A549 (cell line): ENCODE measurements at regions not wholly inside any gene's neighbourhood (a gene's known extent, or its start where the extent isn't known, plus 50 kb on each side); places are given as distances from the start of the nearest gene placed in this dataset.

ENCODE experiments used
- BHLHE40 ChIP-seq: IDR thresholded peaks from 2 replicates; pipeline ENCODE4 v1.6.1; 2012; ENCODE audit warnings: low read depth, low read length, inconsistent platforms
- CEBPB ChIP-seq, 2 experiments: fragments of >200 bp in 1 of 2; sonication (Bioruptor Twin) in 1 of 2; formaldehyde crosslinking in 1 of 2; IDR thresholded peaks; 2 replicates each; pipeline ENCODE4 v1.6.1; 2012 to 2016
- CTCF ChIP-seq: fragments of >200 bp; sonication (Bioruptor Twin); formaldehyde crosslinking; IDR thresholded peaks from 3 replicates; pipeline ENCODE4 v1.5.1; 2016
- EP300 ChIP-seq, 2 experiments: fragments of >200 bp; sonication (Bioruptor Twin); formaldehyde crosslinking; IDR thresholded peaks; 2 replicates in 1 of 2; 3 replicates in 1 of 2; pipeline ENCODE4 v1.6.1; 2016 to 2017
- GATA3 ChIP-seq: IDR thresholded peaks from 2 replicates; pipeline ENCODE4 v1.6.1; 2012; ENCODE audit warnings: borderline replicate concordance
- HOXB5 ChIP-seq: fragments of 250-450 bp; sonication (Bioruptor Pico); IDR thresholded peaks from 2 replicates; pipeline ENCODE4 v1.5.0; 2020; ENCODE audit warnings: mild to moderate bottlenecking, moderate library complexity
- MAFK ChIP-seq: fragments of 450-650 bp; IDR thresholded peaks from 2 replicates; pipeline ENCODE4 v1.6.1; 2014; ENCODE audit not compliant: partially characterized antibody
- MAX ChIP-seq: IDR thresholded peaks from 2 replicates; pipeline ENCODE4 v1.6.1; 2012
- MYC ChIP-seq: IDR thresholded peaks from 2 replicates; pipeline ENCODE4 v1.6.1; 2012; ENCODE audit warnings: mild to moderate bottlenecking, inconsistent platforms, low read length, improper control_type of control experiment, borderline replicate concordance
- NFE2L2 ChIP-seq: fragments of 150-350 bp; conservative IDR thresholded peaks from 2 replicates; pipeline ENCODE4 v1.6.1; 2014; ENCODE audit warnings: low read length
- PHF8 ChIP-seq: fragments of 200-600 bp; sonication (generic); IDR thresholded peaks from 2 replicates; pipeline ENCODE4 v1.6.1; 2016; ENCODE audit warnings: low read depth, mild to moderate bottlenecking, antibody characterized with exemption, moderate library complexity, borderline replicate concordance
- POLR2A ChIP-seq: IDR thresholded peaks from 2 replicates; pipeline ENCODE4 v1.6.1; 2012; ENCODE audit warnings: mild to moderate bottlenecking, low read length
- RFX5 ChIP-seq: fragments of 450-650 bp; IDR thresholded peaks from 2 replicates; pipeline ENCODE4 v1.7.1; 2014; ENCODE audit warnings: antibody characterized with exemption, mild to moderate bottlenecking, moderate library complexity
- SREBF2 ChIP-seq: fragments of 450-650 bp; IDR thresholded peaks from 2 replicates; pipeline ENCODE4 v1.6.1; 2014; ENCODE audit warnings: mild to moderate bottlenecking, moderate library complexity

DNA sequence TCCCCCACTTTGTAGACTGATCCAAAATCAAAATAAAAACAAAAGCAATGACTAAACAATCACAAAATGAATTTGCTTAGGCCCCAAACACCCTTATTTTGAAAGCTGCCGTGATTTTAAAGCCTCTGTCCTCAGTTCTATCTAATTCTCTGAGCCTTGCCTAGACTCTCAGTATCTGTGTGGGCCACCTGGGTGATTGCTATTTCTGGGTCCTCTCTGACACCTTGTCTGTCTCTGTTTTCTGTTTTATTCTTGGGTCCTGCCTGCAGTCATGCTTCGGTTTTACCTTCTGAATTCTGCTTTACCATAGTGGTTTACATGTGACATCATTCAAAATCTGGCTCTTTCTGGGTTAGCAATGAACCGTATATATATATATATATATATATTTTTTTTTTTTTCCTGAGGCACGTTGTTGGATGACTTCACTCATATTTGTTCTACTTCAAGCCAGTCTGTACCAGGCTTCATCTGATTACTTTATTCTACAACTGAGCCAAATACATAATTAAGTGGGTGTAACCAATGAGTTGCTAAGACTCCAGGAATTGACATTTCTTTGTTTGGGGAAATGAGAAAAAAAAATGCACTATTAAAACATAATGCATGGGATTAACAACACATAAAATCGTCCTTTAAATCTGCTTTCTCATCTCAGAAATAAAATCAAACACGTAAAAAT, 710.7 kb upstream of the SLIT2 start:
- no peak for TF ChIP-seq CTCF
- no peak for TF ChIP-seq RFX5
- TF ChIP-seq EP300 (IDR thresholded peaks at IDR 0.05), result no peak
- TF ChIP-seq GATA3, result no peak
- TF ChIP-seq MAX, result no peak
- no peak for TF ChIP-seq HOXB5 (CRISPR knock-in tag)
- TF ChIP-seq PHF8, result no peak
- no peak for TF ChIP-seq MAFK
- TF ChIP-seq MYC, result no peak
- no peak for TF ChIP-seq SREBF2
- TF ChIP-seq CEBPB (IDR thresholded peaks at IDR 0.05), result no peak
- no peak for TF ChIP-seq BHLHE40
- TF ChIP-seq POLR2A, result no peak
- no peak for TF ChIP-seq NFE2L2
